Astrocyte (in vitro differentiated cells and primary cell): ENCODE measurements at regions not wholly inside any gene's neighbourhood (a gene's known extent, or its start where the extent isn't known, plus 50 kb on each side); places are given as distances from the start of the nearest gene placed in this dataset.

Experiments used
- CTCF ChIP-seq: IDR thresholded peaks from 2 replicates; pipeline ENCODE4 v1.5.1; 2011; ENCODE audit warnings: low read depth, mild to moderate bottlenecking, inconsistent platforms, low read length, moderate library complexity; ENCODE audit not compliant: insufficient read depth
- EZH2 ChIP-seq: IDR thresholded peaks from 2 replicates; pipeline ENCODE4 v1.6.1; 2012; ENCODE audit warnings: mild to moderate bottlenecking, low read length, inconsistent platforms; ENCODE audit not compliant: insufficient read depth

GRCh38 chr4:177255359-177255758 lies 54.3 kb upstream of the NEIL3 start:
- TF ChIP-seq CTCF (no peak), EZH2 (no peak)
